SK-N-MC (cell line): ENCODE measurements at regions not wholly inside any gene's neighbourhood (a gene's known extent, or its start where the extent isn't known, plus 50 kb on each side); places are given as distances from the start of the nearest gene placed in this dataset.

Experiments
- EZH2 ChIP-seq: fragments of 200-600 bp; sonication (generic); IDR thresholded peaks from one replicate; pipeline ENCODE4 v1.6.1; 2017; ENCODE audit warnings: antibody characterized with exemption
- POLR2AphosphoS5 ChIP-seq: IDR thresholded peaks from 2 replicates; pipeline ENCODE4 v1.6.1; 2012; ENCODE audit warnings: mild to moderate bottlenecking, low read depth, low read length, borderline replicate concordance

DNA sequence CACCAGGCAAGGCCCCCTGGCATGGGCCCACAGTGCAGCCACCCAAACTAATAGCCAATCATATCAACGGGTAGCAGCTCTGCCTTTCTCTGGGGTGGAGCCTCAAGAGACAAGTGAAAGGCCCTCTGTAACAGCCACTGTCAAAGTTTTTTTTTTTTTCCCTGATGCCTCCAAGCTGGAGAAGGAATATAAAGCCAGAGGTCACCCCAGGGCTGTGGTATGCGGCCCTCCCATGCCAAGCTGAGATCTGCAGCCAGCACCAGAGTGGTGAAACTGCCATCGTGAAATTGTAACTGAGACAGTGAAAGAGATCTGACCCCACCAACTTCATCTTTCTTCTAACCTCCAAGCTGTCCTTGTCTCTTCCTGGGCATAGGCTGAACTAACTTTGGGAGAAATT, 407.0 kb downstream of the KLHL4 start:
- TF ChIP-seq EZH2 (no peak), POLR2AphosphoS5 (no peak)
